DMS153 treated with DMSO at 0.1 percent for 48 hours (cell line): ENCODE measurements at regions not wholly inside any gene's neighbourhood (a gene's known extent, or its start where the extent isn't known, plus 50 kb on each side); places are given as distances from the start of the nearest gene placed in this dataset.
"Not testable (repeated sequence)": the region's sequence is repeated elsewhere in the genome, so short reads cannot be mapped to it uniquely, and the experiment has no call there.

Experiments
- DNase-seq: peaks from one replicate; lab custom pipeline; 2025; ENCODE audit not compliant: unreplicated experiment; lab: John Stamatoyannopoulos, UW

DNA sequence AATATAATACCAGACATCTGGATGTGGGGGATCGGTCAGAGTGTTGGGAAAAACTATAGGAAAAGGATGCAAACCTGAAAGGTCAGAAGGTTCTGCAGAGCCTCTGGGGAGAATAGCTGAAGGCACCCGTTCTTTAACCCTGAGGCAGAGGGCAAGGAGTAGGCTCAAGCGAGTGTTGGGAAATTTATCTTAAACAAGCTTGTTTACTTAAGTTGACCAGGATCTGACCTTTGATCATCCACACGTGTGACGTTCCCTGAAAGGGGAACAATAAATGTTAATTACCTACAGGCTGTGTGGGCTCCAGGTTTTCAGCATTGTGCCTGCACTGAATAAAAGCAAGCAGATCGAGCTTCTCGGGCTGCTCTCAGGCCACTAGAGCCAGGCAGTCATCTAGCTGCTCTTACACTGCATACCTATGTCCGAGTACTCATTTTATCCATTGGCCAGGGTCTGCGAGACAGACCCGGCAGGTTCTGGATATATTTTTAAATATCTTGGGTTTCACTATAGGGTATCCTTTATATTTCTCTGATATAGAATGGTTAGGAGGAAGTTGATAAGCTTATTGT lies 400.6 kb upstream of the CHST9 start:
- DNase-seq, result no peak

DNA sequence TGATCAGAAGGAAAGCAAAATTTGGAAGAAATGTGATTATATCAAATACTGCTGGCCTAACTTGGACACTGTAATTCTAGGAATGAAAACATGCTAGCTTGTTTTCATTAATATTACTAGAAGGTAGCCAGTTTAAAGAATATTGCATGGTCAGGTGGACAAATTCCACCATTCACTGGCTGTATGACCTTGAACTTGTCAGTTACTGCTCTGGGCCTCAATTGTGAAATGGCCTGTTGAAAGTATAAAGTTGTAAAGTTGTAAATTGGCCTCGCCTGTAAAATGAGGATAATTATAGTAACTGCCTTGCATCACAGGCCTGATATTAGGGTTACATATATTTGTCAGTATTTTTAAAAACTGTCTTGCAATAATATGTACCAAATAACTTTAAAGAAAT lies 398.4 kb upstream of the CHST9 start:
- DNase-seq, result no peak

DNA sequence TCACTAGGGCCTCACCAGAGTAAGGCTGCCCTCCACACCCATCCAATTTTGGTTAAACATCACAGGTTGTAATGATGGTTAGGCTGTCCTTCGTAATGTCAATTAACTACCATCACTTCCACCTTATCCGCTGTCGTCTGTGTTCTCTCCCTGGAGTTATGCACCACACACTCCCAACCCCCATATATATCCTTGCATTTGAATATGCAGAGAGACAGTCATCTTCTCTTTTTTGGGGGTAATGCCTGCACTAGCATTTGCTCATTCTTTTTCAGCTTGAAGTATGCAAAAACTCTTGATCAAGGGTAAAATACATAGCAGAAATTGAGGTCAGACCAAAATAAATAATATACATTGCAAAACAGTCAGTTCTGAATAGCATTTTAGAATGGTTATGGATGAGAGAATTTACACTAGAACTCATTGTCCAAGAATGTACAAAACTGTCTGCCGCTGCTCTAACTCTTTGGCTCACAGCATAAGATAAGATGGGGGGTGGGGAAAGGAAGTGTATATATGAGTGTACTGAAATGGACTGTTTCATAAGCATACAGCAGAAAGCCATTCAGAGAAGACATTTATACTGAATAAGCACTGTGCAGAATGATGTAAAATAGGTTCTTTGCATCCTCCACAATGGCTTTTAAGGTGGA lies 397.8 kb upstream of the CHST9 start:
- no peak for DNase-seq

DNA sequence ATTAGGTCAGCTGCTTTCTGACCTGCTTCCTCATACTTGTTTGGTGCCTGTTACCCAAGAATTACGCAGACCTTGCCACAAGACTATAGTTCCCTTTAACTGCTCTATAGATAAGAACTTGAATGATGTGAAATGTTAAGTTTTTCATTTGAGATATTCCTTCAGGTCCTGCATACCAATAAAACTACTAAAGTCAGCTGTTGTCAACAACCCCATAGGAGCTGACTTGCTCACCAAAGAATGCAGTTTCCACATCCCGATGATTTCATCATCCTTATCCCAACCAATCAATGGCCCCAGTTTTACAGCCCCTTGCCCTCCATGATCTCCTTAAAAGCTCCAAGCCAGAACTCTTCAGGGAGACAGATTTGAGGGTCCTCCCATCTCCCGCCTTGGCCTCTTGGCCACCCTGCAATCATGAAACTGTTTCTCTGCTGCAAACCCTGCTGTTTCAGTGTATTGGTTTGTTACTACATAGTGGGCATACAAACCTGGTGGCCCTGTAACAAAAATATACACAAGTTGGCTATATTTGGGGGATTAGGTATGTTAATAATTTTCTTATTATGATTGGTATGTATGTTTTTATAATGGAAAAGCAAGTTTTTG lies 396.3 kb upstream of the CHST9 start:
- DNase-seq, result no peak

DNA sequence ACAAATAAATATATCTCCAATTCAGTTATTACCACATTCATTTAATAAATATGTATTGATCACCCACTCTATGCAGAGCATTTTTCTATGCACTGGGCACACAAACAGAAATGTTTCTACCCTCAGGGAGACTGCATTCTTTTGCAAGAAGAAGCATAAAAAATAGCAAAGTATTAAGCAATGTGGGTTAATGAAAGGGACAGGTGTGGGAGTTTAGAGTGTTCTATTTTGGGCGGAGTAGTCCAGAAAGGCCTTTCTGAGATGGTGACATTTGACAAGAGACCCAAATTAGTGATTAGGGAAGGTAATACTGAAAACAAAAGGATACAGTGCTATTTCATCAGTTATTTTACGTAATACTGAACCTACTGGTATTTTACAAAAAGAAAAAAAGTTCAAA lies 394.3 kb upstream of the CHST9 start:
- no peak for DNase-seq

DNA sequence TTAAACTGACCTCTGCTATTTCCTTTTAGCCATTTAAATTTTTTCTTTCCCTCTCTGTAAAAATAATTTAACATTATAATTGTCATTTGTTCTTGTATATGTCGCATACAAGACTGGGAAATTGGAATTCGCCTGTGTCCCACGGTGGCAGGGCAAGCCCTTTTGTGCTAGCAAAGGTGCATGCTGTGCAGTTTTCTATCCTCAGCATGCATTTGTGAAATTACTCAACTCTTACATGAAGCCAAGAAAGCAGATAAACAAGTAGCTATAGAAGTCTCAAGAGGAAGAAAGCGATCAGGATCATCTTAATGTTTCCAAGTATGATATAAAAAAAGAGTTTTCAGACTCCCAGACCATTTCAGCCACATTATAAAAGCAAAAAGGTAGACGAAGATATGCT lies 392.6 kb upstream of the CHST9 start:
- DNase-seq, result no peak

DNA sequence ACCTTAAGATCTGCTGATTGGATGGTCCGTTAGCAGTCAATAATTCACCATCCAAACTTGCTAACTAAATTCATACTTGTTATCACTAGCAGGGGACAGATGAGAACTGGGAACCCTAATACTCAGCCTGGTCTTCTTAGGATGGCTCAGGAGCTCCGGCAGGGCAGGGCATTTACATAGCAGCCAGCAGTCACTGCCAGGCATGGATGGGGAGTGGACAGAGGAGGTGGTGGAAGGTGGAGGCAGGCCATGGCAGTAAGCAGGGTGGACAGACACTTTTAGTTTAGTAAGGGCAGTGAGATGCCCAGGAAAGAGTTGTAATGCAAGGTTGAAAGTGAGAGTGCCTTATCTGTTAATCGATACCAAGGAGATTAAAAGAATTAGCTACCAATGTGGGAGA lies 392.2 kb upstream of the CHST9 start:
- no peak for DNase-seq

DNA sequence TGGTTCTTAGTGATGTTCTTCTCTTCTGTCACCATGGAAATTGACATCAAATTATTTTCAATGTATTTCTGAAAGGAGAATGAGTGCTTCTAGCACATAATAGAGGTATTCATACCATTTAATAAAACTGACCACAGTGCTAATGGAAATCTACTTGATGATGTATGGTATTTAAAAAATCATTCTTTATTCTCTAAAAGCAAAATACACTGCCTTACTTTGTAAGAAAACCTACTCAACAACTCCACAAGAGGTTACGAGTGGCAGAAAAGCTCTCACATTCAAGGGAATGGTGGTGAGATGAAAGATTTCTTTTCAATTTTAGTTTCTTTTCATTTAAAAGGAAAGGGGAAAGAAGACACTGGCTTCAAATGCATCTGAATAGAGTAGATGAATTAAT lies 382.3 kb upstream of the CHST9 start:
- no peak for DNase-seq

DNA sequence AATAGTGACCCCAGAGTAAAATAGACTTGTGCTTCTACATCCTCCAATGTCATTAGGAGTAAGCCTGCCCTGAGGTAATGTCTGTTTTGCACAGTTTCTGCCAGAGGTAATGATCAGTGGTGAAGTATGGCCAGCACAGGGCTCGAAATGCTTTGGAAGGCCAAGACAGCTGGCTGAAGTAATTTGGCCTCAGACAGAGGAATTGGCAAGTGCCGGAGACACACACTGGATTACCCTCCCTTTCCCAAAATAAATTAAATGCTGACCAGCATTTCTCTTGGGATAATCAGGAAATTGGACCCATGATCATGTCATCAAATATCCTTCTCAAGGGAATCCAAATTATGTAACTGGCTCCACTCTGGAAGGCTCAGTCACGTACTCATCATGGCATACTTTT lies 379.0 kb upstream of the CHST9 start:
- no peak for DNase-seq

DNA sequence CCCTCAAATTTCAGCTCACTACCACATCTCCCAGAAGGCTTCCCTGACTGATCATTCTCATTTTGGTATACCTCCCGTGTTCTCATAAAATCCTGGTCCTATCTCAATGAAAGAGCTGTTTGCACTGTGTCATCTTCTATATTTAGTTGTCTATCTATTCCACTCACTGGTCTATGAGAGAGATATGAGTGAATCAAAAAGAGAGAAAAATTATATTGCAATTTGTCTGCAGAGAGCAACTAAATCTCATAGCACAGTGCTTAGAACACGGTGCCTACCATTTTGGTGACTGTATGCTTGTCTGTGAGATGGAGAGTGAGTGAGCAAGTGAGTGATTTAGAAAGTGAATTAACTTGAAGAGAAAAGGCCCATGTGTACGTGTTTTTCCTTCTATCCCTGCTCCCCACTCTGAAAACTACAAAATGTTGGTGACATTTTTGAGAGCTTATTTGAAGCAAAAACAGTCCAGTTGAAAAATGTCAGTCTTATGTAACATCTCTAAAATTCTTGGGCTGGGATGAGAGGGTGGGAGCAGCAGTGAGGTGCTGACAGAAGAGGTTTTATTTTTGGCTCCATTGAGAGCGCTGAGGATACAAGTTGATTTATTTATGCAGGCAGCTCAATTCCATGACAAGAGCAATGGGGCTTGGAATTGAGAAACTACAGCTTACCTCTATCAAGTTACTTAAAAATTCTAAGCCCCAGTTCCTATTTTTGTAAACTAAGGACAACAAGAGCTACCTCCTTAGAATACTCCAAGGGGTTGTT lies 373.5 kb upstream of the CHST9 start:
- DNase-seq, result no peak

DNA sequence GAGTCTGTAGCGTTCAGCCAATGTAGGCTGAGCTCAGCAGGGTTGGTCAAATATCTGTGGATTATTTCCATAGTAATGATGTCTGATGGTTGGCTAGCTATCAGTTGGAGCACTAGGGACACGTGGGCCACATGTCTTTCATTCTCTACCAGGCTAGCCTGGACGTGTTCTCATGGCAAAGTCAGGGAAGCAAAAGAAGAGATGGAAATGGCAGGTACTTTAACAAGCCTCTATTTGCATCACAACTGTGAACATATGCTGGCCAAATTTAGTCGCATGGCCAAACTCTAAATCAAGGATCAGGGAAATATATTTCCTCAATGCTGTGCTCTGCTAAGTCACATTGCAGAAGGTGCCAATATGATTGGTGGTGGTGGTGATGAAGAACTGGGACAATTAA lies 371.6 kb upstream of the CHST9 start:
- no peak for DNase-seq

DNA sequence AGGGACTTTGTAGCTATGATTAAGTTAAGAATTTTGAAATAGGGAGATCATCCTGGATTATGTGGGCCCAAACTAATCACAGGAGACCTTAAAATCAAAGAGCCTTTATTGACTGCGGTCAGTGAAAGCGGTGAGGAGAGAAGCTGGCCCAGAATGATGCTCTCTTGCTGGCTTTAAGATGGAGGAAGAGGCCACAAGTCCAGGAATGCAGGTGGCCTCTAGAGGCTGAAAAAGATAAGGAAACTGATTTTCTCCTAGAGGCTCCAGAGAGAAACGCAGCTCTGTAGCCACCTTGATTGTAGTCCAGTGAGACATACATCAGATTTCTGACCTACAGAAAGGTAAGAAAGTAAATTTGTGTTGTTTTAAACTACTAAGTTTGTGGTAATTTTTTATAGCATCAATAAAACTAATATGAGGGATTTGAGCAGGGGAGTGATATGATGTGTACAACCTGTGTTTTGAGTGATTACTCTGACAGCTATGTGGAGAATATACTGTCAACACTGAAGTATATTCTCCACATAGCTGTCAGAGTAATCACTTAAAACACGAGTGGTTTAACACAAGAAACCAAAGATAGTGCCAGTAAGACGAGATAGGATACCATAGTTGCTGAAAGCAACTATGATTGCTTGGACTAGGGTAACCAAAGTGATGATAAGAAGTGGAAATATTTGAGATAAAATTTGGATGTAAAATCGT lies 364.4 kb upstream of the CHST9 start:
- DNase-seq, result no peak

DNA sequence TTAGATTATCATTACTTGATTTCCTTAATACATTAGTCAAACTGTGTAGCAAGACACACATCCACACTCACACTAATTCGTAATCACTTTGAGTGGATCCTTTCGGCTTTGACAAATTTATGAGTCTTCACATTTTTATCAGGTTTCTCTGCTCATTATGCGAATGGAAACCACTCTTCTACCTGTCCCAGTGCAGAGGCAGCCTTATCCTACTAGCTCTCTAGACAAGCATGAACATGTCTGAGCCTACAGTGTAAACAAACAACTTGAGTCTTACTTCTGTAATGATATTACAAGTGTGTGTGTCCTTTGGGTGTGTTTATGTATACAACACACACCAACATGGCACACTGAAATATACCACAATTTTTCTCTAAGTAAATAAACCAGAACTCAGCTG lies 361.9 kb upstream of the CHST9 start:
- peak; percentile 27 for DNase-seq

DNA sequence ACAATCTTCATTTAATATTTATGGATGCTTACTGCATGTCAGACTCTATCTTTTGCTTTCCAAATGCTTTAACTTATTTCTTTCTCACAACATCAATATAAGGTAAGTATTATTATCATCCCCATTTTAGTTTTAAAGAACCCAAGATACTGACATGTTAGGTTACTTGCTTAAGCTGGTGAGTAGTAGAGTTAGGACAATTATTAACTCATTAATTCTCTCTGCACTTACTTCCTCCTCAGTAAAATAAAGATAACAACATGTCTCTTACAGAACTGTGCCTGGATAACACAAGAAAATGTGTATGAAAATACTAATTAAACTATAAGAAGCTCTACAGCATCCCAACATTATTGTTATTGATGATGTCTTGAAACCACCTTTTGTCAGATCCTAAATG lies 359.1 kb upstream of the CHST9 start:
- no peak for DNase-seq

DNA sequence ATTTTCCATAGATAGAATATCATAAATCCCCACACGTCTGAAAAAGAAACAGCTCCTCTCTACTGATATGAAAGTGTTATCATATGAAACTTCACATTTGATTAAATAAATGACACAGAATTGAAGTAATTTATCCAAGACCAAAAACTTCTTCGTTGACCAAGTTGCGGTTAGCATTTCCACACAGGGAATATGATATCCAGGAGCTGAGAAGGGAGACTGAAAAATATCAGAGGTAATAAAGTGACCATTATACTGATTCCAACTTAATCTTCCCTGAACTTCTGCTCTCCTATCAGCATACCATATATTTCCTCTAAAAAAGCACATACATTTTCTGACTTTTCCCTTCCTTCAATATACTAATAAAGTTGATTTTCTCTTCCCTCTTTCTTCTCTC lies 356.2 kb upstream of the CHST9 start:
- no peak for DNase-seq

DNA sequence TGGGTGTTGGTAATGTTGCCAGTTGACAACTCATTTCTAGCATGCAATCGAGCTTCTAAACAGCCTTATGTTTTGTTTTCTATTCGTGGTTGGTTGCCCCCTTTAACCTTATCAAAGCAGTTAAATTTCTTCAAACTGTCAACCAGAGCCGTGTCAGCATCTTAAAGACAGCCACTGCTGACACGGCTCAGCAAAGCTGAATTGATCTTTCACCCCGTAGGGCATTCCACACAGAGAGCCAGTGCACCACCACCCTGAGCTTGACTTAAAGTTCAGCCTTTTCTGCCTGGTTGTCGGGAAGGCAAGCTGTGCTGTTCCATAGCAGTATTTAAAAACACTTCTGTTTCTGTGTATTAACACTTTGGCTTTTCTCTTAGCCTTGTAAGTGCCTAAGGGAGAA lies 355.0 kb upstream of the CHST9 start:
- DNase-seq, result no peak

DNA sequence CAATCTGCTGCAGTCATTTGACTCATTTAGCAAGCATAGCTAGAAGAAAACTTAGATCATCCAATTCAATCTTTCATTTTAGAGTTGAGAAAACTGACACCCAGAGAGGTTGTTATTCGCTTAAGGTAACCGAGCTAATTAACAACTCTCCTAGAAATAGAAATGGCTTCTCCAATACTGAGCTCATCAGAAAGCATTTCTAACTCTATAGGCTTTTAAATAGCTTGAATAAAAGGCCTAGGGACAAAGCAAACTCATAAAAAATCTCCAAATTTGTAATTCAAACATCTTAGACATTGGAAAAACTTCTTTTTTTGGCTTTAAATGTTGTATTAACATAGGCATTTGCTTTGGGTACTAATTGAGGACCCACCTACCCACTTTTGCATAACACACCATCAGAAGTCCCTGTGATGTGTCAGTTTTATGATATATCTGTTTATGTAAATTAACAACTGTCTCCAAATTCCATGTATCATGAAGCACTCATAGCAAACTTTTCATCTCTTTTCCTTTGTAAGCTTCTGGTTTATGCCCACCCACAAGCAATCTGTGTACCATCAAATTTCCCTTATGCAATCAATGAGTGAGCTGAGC lies 343.9 kb upstream of the CHST9 start:
- no peak for DNase-seq

DNA sequence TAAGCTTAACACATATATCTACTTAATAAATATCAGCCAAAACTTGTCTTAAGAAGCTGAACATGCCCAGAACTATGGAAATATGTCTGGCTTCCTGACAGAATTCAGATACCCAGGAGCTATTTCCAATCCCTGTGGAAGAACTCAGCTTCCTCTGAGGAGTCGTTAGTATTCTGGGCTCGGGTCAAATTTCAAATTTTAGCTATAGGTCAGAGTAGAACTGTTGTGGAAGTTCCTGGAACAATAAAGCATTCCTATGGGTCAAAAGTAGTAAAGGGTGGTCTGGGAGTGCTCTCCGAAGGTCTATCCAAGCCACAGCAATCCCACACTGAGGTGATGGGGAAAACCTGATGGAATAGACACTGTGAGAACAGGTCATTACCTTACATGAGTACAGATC lies 342.7 kb upstream of the CHST9 start:
- DNase-seq, result no peak

DNA sequence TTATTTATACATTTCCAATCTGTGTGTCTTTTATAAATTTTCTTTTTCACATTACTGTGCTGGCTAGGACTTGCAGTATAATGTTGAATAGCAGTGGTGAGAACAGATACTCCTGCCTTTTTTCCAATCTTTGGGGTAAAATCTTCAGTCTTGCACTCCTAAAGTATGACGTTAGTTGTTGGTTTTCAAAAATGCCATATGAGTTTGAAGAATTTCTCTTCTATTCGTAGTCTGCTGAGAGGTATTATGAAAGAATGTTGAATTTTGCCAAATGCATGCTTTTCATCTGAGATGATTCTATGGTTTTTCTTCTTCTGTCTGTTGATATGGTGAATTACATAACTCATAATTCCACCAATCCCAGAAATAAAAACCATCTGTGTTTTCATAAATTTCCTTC lies 335.3 kb upstream of the CHST9 start:
- DNase-seq, result no peak

DNA sequence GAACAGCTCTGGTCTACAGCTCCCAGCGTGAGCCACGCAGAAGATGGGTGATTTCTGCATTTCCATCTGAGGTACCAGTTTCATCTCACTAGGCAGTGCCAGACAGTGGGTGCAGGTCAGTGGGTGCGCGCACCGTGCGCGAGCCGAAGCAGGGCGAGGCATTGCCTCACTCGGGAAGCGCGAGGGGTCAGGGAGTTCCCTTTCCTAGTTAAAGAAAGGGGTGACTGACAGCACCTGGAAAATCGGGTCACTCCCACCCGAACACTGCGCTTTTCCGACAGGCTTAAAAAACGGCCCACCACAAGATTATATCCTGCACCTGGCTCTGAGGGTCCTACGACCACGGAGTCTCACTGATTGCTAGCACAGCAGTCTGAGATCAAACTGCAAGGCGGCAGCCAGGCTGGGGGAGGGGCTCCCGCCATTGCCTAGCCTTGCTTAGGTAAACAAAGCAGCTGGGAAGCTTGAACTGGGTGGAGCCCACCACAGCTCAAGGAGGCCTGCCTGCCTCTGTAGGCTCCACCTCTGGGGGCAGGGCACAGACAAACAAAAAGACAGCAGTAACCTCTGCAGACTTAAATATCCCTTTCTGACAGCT lies 325.0 kb upstream of the CHST9 start:
- not testable (repeated sequence) for DNase-seq

DNA sequence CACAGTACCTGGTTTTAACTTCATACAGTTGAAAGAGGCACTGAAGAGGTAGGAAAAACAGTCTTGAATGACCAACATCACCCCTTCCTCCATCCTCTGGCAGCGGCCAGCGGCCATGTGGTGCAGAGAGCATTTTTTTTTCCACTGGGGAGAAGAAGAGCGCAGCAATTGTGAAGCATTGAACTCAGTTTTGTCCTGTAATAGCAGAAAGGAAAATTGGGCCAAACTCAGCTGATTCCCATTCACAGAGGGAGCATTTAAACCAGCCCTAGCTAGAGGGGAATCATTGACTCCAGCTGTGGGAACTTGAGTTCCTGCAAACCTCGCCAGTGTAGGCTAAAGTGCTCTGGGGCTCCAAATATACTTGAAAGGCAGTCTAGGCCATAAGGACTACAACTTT lies 316.6 kb upstream of the CHST9 start:
- no peak for DNase-seq
